Left ventricle myocardium superior (tissue), 1 donor: ENCODE measurements at regions not wholly inside any gene's neighbourhood (a gene's known extent, or its start where the extent isn't known, plus 50 kb on each side); places are given as distances from the start of the nearest gene placed in this dataset.
A peak's percentile ranks its signal among the peaks of the same experiment; 100 is the strongest.
"Not testable (repeated sequence)": the region's sequence is repeated elsewhere in the genome, so short reads cannot be mapped to it uniquely, and the experiment has no call there.

ENCODE experiments used
- ATAC-seq: fragments of 200-7000 bp; cut with Tn5 transposase; one replicate; pipeline ENCODE4 v1.9.1; 2020; ENCODE audit warnings: mild to moderate bottlenecking, moderate library complexity
- DNase-seq: peaks from one replicate; pipeline ENCODE4 v3.0.0-alpha.2; 2020
- intact Hi-C: fragments of 100-400 bp; cut with micrococcal nuclease; formaldehyde crosslinking; loops from one replicate; pipeline ENCODE4 v1.11.0; 2022
- donor health status: DM: no; HTN: yes; CAD: no; lungs with severe emphysema.

DNA sequence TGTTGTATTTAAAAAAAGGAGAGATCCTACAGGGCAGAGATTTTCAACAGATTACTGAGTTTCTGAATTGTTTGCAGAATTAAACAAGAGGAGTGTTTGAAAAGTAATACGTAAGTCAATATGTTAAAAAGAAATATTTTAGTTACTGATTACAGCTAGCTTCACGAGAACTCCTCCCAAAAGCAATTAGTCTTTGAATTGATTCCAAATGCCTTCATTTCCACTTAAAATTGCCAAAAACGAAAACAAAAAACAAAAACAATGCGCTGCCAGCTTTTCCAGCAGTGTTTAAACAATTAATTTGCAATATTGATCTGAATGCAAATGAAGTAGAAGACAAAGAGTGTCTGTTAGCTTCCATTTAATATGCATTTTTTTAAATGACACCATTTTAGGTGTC lies 310.0 kb downstream of the IPO8 start:
- DNase-seq (no peak), ATAC-seq (no peak)
- intact Hi-C loops = no loop called here

DNA sequence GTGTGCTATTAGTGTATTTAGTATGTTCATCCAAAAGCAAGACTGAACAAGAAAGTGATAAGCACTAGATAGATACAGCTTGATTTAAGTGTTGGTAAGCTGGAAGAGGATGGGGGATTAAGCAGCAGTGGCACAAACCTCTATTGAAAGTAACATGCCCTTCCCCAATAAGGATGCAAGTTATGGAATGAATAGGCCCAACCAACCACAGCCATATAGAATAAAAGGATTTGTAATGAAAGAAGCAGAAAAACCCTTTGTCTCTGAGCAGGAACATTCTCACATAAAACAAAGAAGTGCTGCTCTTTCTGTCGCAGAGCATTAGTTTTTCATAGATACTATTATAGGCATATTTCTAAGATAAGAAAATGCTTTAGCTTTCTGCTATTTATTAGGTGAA lies 310.7 kb downstream of the IPO8 start:
- DNase-seq (no peak), ATAC-seq (no peak)
- intact Hi-C loops = no loop called here

DNA sequence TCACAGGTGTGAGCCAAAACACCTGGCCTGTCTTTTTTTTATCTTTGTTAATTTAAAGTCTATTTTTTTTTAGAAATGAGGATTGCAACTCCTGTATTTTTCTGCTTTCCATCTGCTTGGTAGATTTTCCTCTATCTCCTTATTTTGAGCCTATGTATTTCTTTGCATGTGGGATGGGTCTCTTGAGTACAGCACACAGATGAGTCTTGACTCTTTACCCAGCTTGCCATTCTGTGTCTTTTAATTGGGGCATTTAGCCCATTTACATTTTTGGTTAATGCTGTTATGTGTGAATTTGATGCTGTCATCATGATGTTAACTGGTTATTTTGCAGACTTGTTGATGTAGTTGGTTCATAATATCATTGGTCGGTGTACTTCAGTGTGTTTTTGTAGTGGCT lies 317.4 kb downstream of the IPO8 start:
- ATAC-seq (no peak), DNase-seq (no peak)
- intact Hi-C loops = no loop called here

DNA sequence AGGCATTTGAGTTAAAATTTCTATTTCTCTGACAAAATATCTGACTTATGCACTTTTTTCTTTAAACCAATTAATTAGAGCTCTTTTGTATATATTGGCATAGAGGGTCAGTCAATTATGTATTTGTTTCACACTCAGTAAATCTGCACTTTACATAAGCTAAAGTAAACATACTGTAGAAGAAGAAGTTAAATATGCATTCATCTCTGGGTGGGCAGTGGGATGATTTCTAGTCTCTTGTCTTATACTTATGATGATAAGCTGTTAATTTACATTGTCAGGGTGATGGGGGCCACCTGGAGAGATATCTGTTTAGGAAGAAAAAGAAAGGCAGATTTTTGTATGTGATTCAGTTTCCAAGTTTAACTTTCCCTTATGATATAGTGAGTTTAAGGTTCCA lies 330.8 kb downstream of the IPO8 start:
- ATAC-seq = no peak
- intact Hi-C loops = no loop called here

GRCh38 chr12:30361145-30361544 lies 334.5 kb downstream of the IPO8 start:
- DNase-seq (no peak), ATAC-seq (no peak)
- intact Hi-C loops = no loop called here

More for the DNA sequence above, 330.8 kb downstream of the IPO8 start:
- DNase-seq = no peak

GRCh38 chr12:30358671-30359070 lies 337.0 kb downstream of the IPO8 start:
- intact Hi-C loops = no loop called here

DNA sequence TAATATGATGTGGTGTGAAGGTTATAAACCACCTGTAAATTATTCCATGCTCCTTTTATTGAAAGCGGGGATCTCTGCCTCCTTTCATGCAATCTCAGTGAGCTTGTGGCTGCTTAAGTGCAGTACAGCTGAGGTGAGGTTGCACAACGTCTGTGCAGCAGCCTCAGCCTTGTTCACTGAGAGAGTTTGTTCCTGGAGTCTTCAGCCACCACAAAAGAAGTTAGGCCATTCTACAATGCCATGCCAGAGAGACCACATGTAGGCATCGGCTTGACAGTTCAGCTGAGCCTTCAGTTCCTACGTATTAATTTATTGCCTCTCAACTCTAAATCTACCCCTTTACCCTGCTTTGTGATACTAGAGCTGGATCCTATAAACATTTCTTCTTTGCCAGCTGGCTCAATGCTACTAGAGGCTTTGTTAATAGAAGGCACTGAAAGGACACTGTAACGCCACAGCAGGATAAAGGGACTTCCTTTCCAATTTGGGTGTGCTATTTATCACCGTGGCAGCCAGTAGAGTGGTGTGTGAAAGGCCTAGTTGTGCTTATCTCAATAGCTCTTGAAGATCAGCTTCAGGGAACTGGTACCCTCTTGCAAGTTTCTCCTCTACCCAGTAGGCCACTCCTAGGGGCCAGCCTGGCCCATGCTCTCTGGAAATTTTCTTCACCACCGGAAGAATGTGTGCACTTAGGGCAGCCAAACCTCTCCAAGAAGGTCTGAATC lies 337.7 kb downstream of the IPO8 start:
- DNase-seq (peak; percentile 24), ATAC-seq (peak; percentile 99)
- intact Hi-C loops = no loop called here

More at GRCh38 chr12:30358671-30359070, 337.0 kb downstream of the IPO8 start:
- no peak for DNase-seq
- no peak for ATAC-seq

GRCh38 chr12:30345744-30346471 lies 349.8 kb downstream of the IPO8 start:
- ATAC-seq (peak; percentile 98), DNase-seq (no peak)
- intact Hi-C loops = no loop called here

GRCh38 chr12:30330565-30330964 lies 365.1 kb downstream of the IPO8 start:
- DNase-seq (no peak), ATAC-seq (no peak)
- intact Hi-C loops = no loop called here

GRCh38 chr12:30329281-30329680 lies 366.4 kb downstream of the IPO8 start:
- intact Hi-C loops = no loop called here
- no peak for DNase-seq
- ATAC-seq = no peak

GRCh38 chr12:30323008-30323407 lies 372.7 kb downstream of the IPO8 start:
- ATAC-seq (no peak), DNase-seq (no peak)
- intact Hi-C loops = no loop called here

DNA sequence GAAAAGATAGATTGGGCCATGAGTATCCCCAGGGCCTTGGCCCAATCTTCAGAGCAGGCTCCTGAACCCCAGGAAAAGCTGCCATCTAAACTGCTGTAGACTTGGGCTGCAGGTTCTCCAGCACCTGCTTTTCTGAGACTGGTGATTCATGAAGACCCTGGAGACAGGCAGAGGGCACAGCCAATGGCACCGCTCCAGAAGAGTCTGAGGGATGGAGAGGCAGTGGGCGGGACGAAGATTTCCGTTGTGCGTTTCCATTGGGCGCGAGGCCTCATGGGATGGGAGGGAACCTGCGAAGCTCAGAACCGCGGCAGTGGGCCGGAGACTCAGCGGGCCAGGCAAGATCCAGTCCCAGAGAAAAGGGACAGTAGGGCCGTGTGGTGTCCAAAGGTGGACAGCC lies 375.1 kb downstream of the IPO8 start:
- DNase-seq (no peak), ATAC-seq (no peak)
- intact Hi-C loops = no loop called here

DNA sequence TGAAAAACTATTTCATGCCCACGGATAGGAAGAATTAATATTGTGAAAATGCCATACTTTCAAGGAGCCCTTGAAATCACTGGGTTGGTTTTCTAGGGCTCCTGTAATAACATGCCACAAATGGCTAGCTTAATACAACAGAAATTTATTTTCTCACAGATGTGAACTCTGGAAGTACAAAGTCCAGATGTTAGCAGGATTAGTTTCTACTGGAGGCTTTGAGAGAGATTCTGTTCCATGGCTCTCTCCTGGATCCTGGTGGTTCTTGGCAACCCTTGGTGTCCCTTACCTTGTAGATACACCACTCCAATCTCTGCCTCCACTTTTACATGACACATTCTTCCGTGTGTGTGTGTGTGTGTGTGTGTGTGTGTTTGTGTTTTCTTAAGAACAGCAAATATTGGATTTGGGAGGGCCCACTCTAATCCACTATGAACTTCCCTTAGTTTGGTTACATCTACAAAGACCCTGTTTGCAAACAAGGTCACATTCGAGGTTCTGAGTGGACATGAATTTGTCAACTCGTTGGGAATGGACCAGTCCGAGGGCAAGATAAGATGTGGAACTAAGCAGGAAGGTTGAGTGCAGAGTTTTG lies 381.1 kb downstream of the IPO8 start:
- no peak for DNase-seq

GRCh38 chr12:30308010-30308717 lies 387.5 kb downstream of the IPO8 start:
- no peak for DNase-seq
- intact Hi-C loops = no loop called here
- ATAC-seq = no peak

More for the DNA sequence above, 381.1 kb downstream of the IPO8 start:
- intact Hi-C loops = no loop called here
- no peak for ATAC-seq

GRCh38 chr12:30304528-30304927 lies 391.1 kb downstream of the IPO8 start:
- intact Hi-C loops = no loop called here
- no peak for DNase-seq
- no peak for ATAC-seq

- ATAC-seq = no peak
- intact Hi-C loops = no loop called here
- DNase-seq = no peak
Observed at GRCh38 chr12:30301291-30301690, 394.4 kb downstream of the IPO8 start.

GRCh38 chr12:30296486-30296885 lies 399.2 kb downstream of the IPO8 start:
- ATAC-seq (no peak), DNase-seq (no peak)
- intact Hi-C loops = no loop called here

- ATAC-seq = no peak
- DNase-seq = no peak
- intact Hi-C loops = no loop called here
Observed at GRCh38 chr12:30286345-30286926, 409.2 kb downstream of the IPO8 start.

- DNase-seq (no peak), ATAC-seq (no peak)
- intact Hi-C loops = no loop called here
Observed at GRCh38 chr12:30278401-30278800, 417.3 kb downstream of the IPO8 start.

- DNase-seq, ATAC-seq, intact Hi-C loops: not testable (repeated sequence)
Observed at GRCh38 chr12:30272515-30272914, 423.2 kb downstream of the IPO8 start.
